SK-N-SH (cell line): ENCODE measurements at regions not wholly inside any gene's neighbourhood (a gene's known extent, or its start where the extent isn't known, plus 50 kb on each side); places are given as distances from the start of the nearest gene placed in this dataset.

Experiments
- CHD2 ChIP-seq: fragments of 150-350 bp; IDR thresholded peaks from 2 replicates; pipeline ENCODE4 v1.6.1; 2018; ENCODE audit warnings: low read length; ENCODE audit not compliant: partially characterized antibody
- ELF1 ChIP-seq: IDR thresholded peaks from 2 replicates; pipeline ENCODE4 v1.4.0; 2012
- EZH2phosphoT487 ChIP-seq: fragments of 200-600 bp; sonication (generic); IDR thresholded peaks from 2 replicates; pipeline ENCODE4 v1.6.1; 2017; ENCODE audit warnings: low read depth, mixed run types, mild to moderate bottlenecking, antibody characterized with exemption, moderate library complexity, borderline replicate concordance
- TAF1 ChIP-seq: IDR thresholded peaks from 2 replicates; pipeline ENCODE4 v1.6.1; 2012; ENCODE audit warnings: low read depth, mild to moderate bottlenecking, low read length, moderate library complexity, borderline replicate concordance
- YY1 ChIP-seq: IDR thresholded peaks from 2 replicates; pipeline ENCODE4 v1.4.0; 2012; ENCODE audit warnings: low read depth, mild to moderate bottlenecking
- TF ChIP-seq, protein P1 (sequence below): fragments of 200-600 bp; sonication (generic); IDR thresholded peaks from 2 replicates; pipeline ENCODE4 v1.6.1; 2017; ENCODE audit warnings: antibody characterized with exemption, mild to moderate bottlenecking, moderate library complexity

- TF ChIP-seq CHD2 (no peak), YY1 (no peak), TAF1 (no peak), EZH2phosphoT487 (no peak), ELF1 (no peak)
- TF ChIP-seq, protein P1, sequence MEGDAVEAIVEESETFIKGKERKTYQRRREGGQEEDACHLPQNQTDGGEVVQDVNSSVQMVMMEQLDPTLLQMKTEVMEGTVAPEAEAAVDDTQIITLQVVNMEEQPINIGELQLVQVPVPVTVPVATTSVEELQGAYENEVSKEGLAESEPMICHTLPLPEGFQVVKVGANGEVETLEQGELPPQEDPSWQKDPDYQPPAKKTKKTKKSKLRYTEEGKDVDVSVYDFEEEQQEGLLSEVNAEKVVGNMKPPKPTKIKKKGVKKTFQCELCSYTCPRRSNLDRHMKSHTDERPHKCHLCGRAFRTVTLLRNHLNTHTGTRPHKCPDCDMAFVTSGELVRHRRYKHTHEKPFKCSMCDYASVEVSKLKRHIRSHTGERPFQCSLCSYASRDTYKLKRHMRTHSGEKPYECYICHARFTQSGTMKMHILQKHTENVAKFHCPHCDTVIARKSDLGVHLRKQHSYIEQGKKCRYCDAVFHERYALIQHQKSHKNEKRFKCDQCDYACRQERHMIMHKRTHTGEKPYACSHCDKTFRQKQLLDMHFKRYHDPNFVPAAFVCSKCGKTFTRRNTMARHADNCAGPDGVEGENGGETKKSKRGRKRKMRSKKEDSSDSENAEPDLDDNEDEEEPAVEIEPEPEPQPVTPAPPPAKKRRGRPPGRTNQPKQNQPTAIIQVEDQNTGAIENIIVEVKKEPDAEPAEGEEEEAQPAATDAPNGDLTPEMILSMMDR, result no peak
Observed at GRCh38 chr7:46454816-46455215, 533.7 kb upstream of the IGFBP3 start.
